Uterus (tissue), 2 donors: ENCODE measurements at regions not wholly inside any gene's neighbourhood (a gene's known extent, or its start where the extent isn't known, plus 50 kb on each side); places are given as distances from the start of the nearest gene placed in this dataset.

Experiments used
- POLR2A ChIP-seq, 2 donors: fragments of 450-650 bp; IDR thresholded peaks; one replicate each; pipeline ENCODE4 v1.6.1; 2016; ENCODE audit warnings: antibody characterized with exemption in 2 of 2, mild to moderate bottlenecking in 1 of 2, moderate library complexity in 1 of 2
- TF ChIP-seq, protein P1 (sequence below), 4 experiments: fragments of 200-600 bp in 2 of 4; fragments of 450-650 bp in 2 of 4; sonication (generic) in 2 of 4; IDR thresholded peaks; one replicate each; pipeline ENCODE4 v1.5.1; 2016 to 2019; ENCODE audit warnings: antibody characterized with exemption in 4 of 4, mild to moderate bottlenecking in 2 of 4, moderate library complexity in 1 of 4

GRCh38 chr14:101364503-101365328 is 196.6 kb upstream of the DIO3 start:
- TF ChIP-seq, protein P1, sequence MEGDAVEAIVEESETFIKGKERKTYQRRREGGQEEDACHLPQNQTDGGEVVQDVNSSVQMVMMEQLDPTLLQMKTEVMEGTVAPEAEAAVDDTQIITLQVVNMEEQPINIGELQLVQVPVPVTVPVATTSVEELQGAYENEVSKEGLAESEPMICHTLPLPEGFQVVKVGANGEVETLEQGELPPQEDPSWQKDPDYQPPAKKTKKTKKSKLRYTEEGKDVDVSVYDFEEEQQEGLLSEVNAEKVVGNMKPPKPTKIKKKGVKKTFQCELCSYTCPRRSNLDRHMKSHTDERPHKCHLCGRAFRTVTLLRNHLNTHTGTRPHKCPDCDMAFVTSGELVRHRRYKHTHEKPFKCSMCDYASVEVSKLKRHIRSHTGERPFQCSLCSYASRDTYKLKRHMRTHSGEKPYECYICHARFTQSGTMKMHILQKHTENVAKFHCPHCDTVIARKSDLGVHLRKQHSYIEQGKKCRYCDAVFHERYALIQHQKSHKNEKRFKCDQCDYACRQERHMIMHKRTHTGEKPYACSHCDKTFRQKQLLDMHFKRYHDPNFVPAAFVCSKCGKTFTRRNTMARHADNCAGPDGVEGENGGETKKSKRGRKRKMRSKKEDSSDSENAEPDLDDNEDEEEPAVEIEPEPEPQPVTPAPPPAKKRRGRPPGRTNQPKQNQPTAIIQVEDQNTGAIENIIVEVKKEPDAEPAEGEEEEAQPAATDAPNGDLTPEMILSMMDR (IDR thresholded peaks at IDR 0.05), result no peak
- TF ChIP-seq POLR2A (IDR thresholded peaks at IDR 0.05), result peak in 1 of 2 donors; percentile 25
